Naive B cell (primary cell): ENCODE measurements at regions not wholly inside any gene's neighbourhood (a gene's known extent, or its start where the extent isn't known, plus 50 kb on each side); places are given as distances from the start of the nearest gene placed in this dataset.

ENCODE experiments used
- ATAC-seq, 2 donors: fragments of 150-1000 bp; cut with Tn5 transposase; 2 replicates each; pipeline ENCODE4 v1.10.0; 2021; ENCODE audit warnings: low read depth in 2 of 2, mild to moderate bottlenecking in 2 of 2, moderate library complexity in 2 of 2
- DNase-seq: peaks from one replicate; pipeline ENCODE4 v3.0.0; 2022
- H3K27ac Mint-ChIP-seq, 6 donors: one replicate each; pipeline ENCODE4 v1.8.0; 2020 to 2022; ENCODE audit warnings: mild to moderate bottlenecking in 6 of 6, mixed read lengths in 6 of 6, moderate library complexity in 5 of 6, inconsistent platforms in 2 of 6
- H3K27me3 Mint-ChIP-seq, 3 donors: one replicate each; pipeline ENCODE4 v1.8.0; 2021 to 2022; ENCODE audit warnings: mixed read lengths in 3 of 3, mild to moderate bottlenecking in 1 of 3
- H3K36me3 Mint-ChIP-seq, 2 donors: one replicate each; pipeline ENCODE4 v1.8.0; 2020 to 2022; ENCODE audit warnings: mixed read lengths in 2 of 2, inconsistent platforms in 1 of 2, mild to moderate bottlenecking in 1 of 2
- H3K4me1 Mint-ChIP-seq, 3 donors: one replicate each; pipeline ENCODE4 v1.8.0; 2020 to 2022; ENCODE audit warnings: mixed read lengths in 3 of 3, inconsistent platforms in 1 of 3, mild to moderate bottlenecking in 1 of 3, moderate library complexity in 1 of 3
- H3K4me3 Mint-ChIP-seq, 8 donors: one replicate each; pipeline ENCODE4 v1.8.0; 2020 to 2022; ENCODE audit warnings: mild to moderate bottlenecking in 8 of 8, mixed read lengths in 8 of 8, moderate library complexity in 8 of 8, inconsistent platforms in 2 of 8
- H3K9me3 Mint-ChIP-seq, 7 donors: one replicate each; pipeline ENCODE4 v1.8.0; 2020 to 2022; ENCODE audit warnings: mixed read lengths in 7 of 7, mild to moderate bottlenecking in 5 of 7, inconsistent platforms in 2 of 7, moderate library complexity in 1 of 7

GRCh38 chr1:34640654-34641401 is 114.0 kb upstream of the GJB5 start:
- H3K36me3 Mint-ChIP-seq: no peaks in the 10 kb centered on the region
- peak overlapping the region in 1 of 8 donors; percentile 42 for H3K4me3 Mint-ChIP-seq
- ATAC-seq (no peak), DNase-seq (no peak)
- H3K4me1 Mint-ChIP-seq: no peaks in the 10 kb centered on the region
- H3K9me3 Mint-ChIP-seq: peaks cover 0 to 12% (median 6%) of the 10 kb centered on the region in 7 donors
- no peak overlapping the region for H3K27ac Mint-ChIP-seq
- peaks cover 16 to 41% (median 29%) of the 10 kb centered on the region in 3 donors for H3K27me3 Mint-ChIP-seq

- no peaks in the 10 kb centered on the region for H3K36me3 Mint-ChIP-seq
Observed at GRCh38 chr1:34642679-34643078, 112.2 kb upstream of the GJB5 start.

GRCh38 chr1:34645109-34645688 is 109.6 kb upstream of the GJB5 start:
- peaks cover 0 to 2% (median 0%) of the 10 kb centered on the region in 3 donors for H3K4me1 Mint-ChIP-seq
- peaks cover 38 to 57% (median 45%) of the 10 kb centered on the region in 3 donors for H3K27me3 Mint-ChIP-seq
- no peak for DNase-seq
- no peaks in the 10 kb centered on the region for H3K9me3 Mint-ChIP-seq
- H3K27ac Mint-ChIP-seq: no peak overlapping the region
- no peaks in the 10 kb centered on the region for H3K36me3 Mint-ChIP-seq
- no peak overlapping the region for H3K4me3 Mint-ChIP-seq
- ATAC-seq: no peak

More at GRCh38 chr1:34642679-34643078, 112.2 kb upstream of the GJB5 start:
- no peak overlapping the region for H3K27ac Mint-ChIP-seq
- H3K4me1 Mint-ChIP-seq: no peaks in the 10 kb centered on the region
- no peaks in the 10 kb centered on the region for H3K9me3 Mint-ChIP-seq
- no peak for DNase-seq
- ATAC-seq: no peak
- H3K4me3 Mint-ChIP-seq: no peak overlapping the region
- peaks cover 23 to 43% (median 35%) of the 10 kb centered on the region in 3 donors for H3K27me3 Mint-ChIP-seq

- Mint-ChIP-seq H3K36me3 (no peaks in the 10 kb centered on the region), H3K9me3 (no peaks in the 10 kb centered on the region), H3K27me3 (peaks cover 32 to 56% (median 44%) of the 10 kb centered on the region in 3 donors), H3K4me3 (no peak overlapping the region), H3K27ac (no peak overlapping the region), H3K4me1 (peaks cover 0 to 2% (median 0%) of the 10 kb centered on the region in 3 donors)
- no peak for ATAC-seq
- DNase-seq: no peak
Observed at GRCh38 chr1:34645919-34646318, 108.9 kb upstream of the GJB5 start.

- ATAC-seq (no peak), DNase-seq (no peak)
- Mint-ChIP-seq H3K27me3 (peaks cover 33 to 55% (median 47%) of the 10 kb centered on the region in 3 donors), H3K9me3 (no peaks in the 10 kb centered on the region), H3K36me3 (no peaks in the 10 kb centered on the region), H3K4me3 (no peak overlapping the region), H3K27ac (no peak overlapping the region), H3K4me1 (peaks cover 0 to 2% (median 0%) of the 10 kb centered on the region in 3 donors)
Observed at GRCh38 chr1:34648501-34648900, 106.3 kb upstream of the GJB5 start.

GRCh38 chr1:34650090-34650489 is 104.8 kb upstream of the GJB5 start:
- no peak overlapping the region for H3K4me3 Mint-ChIP-seq
- H3K27ac Mint-ChIP-seq: no peak overlapping the region
- no peaks in the 10 kb centered on the region for H3K9me3 Mint-ChIP-seq
- no peak for ATAC-seq
- H3K27me3 Mint-ChIP-seq: peaks cover 31 to 43% (median 42%) of the 10 kb centered on the region in 3 donors
- H3K36me3 Mint-ChIP-seq: no peaks in the 10 kb centered on the region
- no peak for DNase-seq
- peaks cover 0 to 2% (median under 1%) of the 10 kb centered on the region in 3 donors for H3K4me1 Mint-ChIP-seq

GRCh38 chr1:34650800-34651199 is 104.0 kb upstream of the GJB5 start:
- Mint-ChIP-seq H3K9me3 (no peaks in the 10 kb centered on the region), H3K27me3 (peaks cover 28 to 43% (median 42%) of the 10 kb centered on the region in 3 donors), H3K36me3 (no peaks in the 10 kb centered on the region), H3K4me1 (peaks cover 4 to 7% (median 5%) of the 10 kb centered on the region in 3 donors), H3K27ac (no peak overlapping the region), H3K4me3 (no peak overlapping the region)
- no peak for ATAC-seq
- DNase-seq: no peak

- DNase-seq (no peak), ATAC-seq (no peak)
- H3K4me1 Mint-ChIP-seq: peaks cover 4 to 7% (median 5%) of the 10 kb centered on the region in 3 donors
- no peak overlapping the region for H3K27ac Mint-ChIP-seq
- H3K27me3 Mint-ChIP-seq: peaks cover 17 to 31% (median 31%) of the 10 kb centered on the region in 3 donors
- no peak overlapping the region for H3K4me3 Mint-ChIP-seq
- no peaks in the 10 kb centered on the region for H3K36me3 Mint-ChIP-seq
- H3K9me3 Mint-ChIP-seq: no peaks in the 10 kb centered on the region
Observed at GRCh38 chr1:34653110-34653509, 101.7 kb upstream of the GJB5 start.

- peaks cover 4 to 6% (median 5%) of the 10 kb centered on the region in 3 donors for H3K4me1 Mint-ChIP-seq
- H3K36me3 Mint-ChIP-seq: no peaks in the 10 kb centered on the region
- no peak overlapping the region for H3K4me3 Mint-ChIP-seq
- H3K27ac Mint-ChIP-seq: peak overlapping the region in 1 of 6 donors; percentile 81
- H3K9me3 Mint-ChIP-seq: no peaks in the 10 kb centered on the region
- peaks cover 6 to 29% (median 22%) of the 10 kb centered on the region in 3 donors for H3K27me3 Mint-ChIP-seq
- DNase-seq (no peak), ATAC-seq (no peak)
Observed at GRCh38 chr1:34655206-34655874, 99.5 kb upstream of the GJB5 start.

- Mint-ChIP-seq H3K27ac (no peak overlapping the region), H3K9me3 (no peaks in the 10 kb centered on the region), H3K36me3 (no peaks in the 10 kb centered on the region), H3K4me3 (no peak overlapping the region), H3K4me1 (peaks cover 4 to 6% (median 5%) of the 10 kb centered on the region in 3 donors), H3K27me3 (peaks cover 6 to 31% (median 24%) of the 10 kb centered on the region in 3 donors)
- ATAC-seq (no peak), DNase-seq (no peak)
Observed at GRCh38 chr1:34655875-34656240, 99.0 kb upstream of the GJB5 start.

GRCh38 chr1:34656299-34656698 is 98.5 kb upstream of the GJB5 start:
- ATAC-seq (no peak), DNase-seq (no peak)
- peaks cover 6 to 36% (median 26%) of the 10 kb centered on the region in 3 donors for H3K27me3 Mint-ChIP-seq
- no peaks in the 10 kb centered on the region for H3K36me3 Mint-ChIP-seq
- no peak overlapping the region for H3K27ac Mint-ChIP-seq
- no peak overlapping the region for H3K4me3 Mint-ChIP-seq
- peaks cover 4 to 6% (median 5%) of the 10 kb centered on the region in 3 donors for H3K4me1 Mint-ChIP-seq
- no peaks in the 10 kb centered on the region for H3K9me3 Mint-ChIP-seq

- DNase-seq (no peak), ATAC-seq (no peak)
- Mint-ChIP-seq H3K27ac (no peak overlapping the region), H3K36me3 (no peaks in the 10 kb centered on the region), H3K4me3 (no peak overlapping the region), H3K4me1 (peaks cover 4 to 6% (median 5%) of the 10 kb centered on the region in 3 donors), H3K9me3 (no peaks in the 10 kb centered on the region), H3K27me3 (peaks cover 6 to 39% (median 26%) of the 10 kb centered on the region in 3 donors)
Observed at GRCh38 chr1:34656731-34657130, 98.1 kb upstream of the GJB5 start.

- no peak overlapping the region for H3K4me3 Mint-ChIP-seq
- H3K9me3 Mint-ChIP-seq: no peaks in the 10 kb centered on the region
- ATAC-seq (no peak), DNase-seq (no peak)
- peaks cover 6 to 39% (median 25%) of the 10 kb centered on the region in 3 donors for H3K27me3 Mint-ChIP-seq
- H3K27ac Mint-ChIP-seq: no peak overlapping the region
- H3K4me1 Mint-ChIP-seq: peaks cover 4 to 6% (median 5%) of the 10 kb centered on the region in 3 donors
- no peaks in the 10 kb centered on the region for H3K36me3 Mint-ChIP-seq
Observed at GRCh38 chr1:34657266-34657665, 97.6 kb upstream of the GJB5 start.
